MG63 (cell line): ENCODE measurements at regions not wholly inside any gene's neighbourhood (a gene's known extent, or its start where the extent isn't known, plus 50 kb on each side); places are given as distances from the start of the nearest gene placed in this dataset.

ENCODE experiments used
- DNase-seq: peaks from one replicate; pipeline ENCODE4 v3.0.0-alpha.2; 2020
- H3K27me3 ChIP-seq: fragments of 250-450 bp; sonication (Bioruptor Pico); 2 replicates; pipeline ENCODE4 v1.5.1; 2020; ENCODE audit warnings: mild to moderate bottlenecking, moderate library complexity
- H3K36me3 ChIP-seq: fragments of 250-450 bp; sonication (Bioruptor Pico); 2 replicates; pipeline ENCODE4 v1.5.1; 2020; ENCODE audit warnings: mild to moderate bottlenecking, moderate library complexity
- H3K4me3 ChIP-seq: fragments of 250-450 bp; sonication (Bioruptor Pico); 2 replicates; pipeline ENCODE4 v1.5.1; 2020; ENCODE audit warnings: mild to moderate bottlenecking, moderate library complexity
- H3K9me3 ChIP-seq: fragments of 250-450 bp; sonication (Bioruptor Pico); 2 replicates; pipeline ENCODE4 v1.5.1; 2020; ENCODE audit warnings: mild to moderate bottlenecking, moderate library complexity

- no peaks in the 10 kb centered on the region for H3K36me3 ChIP-seq
- no peaks in the 10 kb centered on the region for H3K9me3 ChIP-seq
- H3K27me3 ChIP-seq = no peaks in the 10 kb centered on the region
- H3K4me3 ChIP-seq = no peak overlapping the region
- peak; percentile 2 for DNase-seq
These were observed 50.3 kb upstream of the OTUD4 start for GRCh38 chr4:145230726-145231125.
